CD4-positive, alpha-beta T cell treated with Interleukin-10 for 1 hour (primary cell): ENCODE measurements at regions not wholly inside any gene's neighbourhood (a gene's known extent, or its start where the extent isn't known, plus 50 kb on each side); places are given as distances from the start of the nearest gene placed in this dataset.

ENCODE experiments used
- DNase-seq: peaks from one replicate; pipeline ENCODE4 v3.0.0-alpha.2; 2020

- DNase-seq: no peak
Observed at GRCh38 chr6:140061110-140062042, 686.9 kb upstream of the CITED2 start.

- DNase-seq: no peak
Observed at GRCh38 chr6:140059947-140060346, 685.5 kb upstream of the CITED2 start.

DNA sequence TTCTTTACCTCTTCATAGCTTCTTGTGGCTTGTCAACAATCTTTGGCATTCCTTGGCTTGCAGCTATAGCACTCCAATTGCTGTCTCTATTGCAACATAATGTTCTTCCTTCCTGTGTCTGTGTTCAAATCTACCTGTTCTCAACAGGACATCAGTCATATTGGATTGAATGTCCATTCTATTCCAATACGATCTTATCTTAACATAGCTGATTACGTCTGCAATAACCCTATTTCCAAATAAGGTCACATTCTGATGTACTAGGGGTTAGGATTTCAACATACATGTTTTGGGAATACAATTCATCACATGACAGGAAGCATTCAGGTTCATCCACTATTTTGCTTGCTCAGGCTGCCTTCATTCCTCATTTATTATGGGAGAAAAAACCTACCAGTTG, 684.4 kb upstream of the CITED2 start:
- no peak for DNase-seq

GRCh38 chr6:140052736-140053729, 678.6 kb upstream of the CITED2 start:
- no peak for DNase-seq

GRCh38 chr6:140051521-140052512, 677.4 kb upstream of the CITED2 start:
- DNase-seq: no peak

GRCh38 chr6:140050101-140050995, 675.9 kb upstream of the CITED2 start:
- no peak for DNase-seq

GRCh38 chr6:140049251-140049650, 674.8 kb upstream of the CITED2 start:
- DNase-seq: no peak

GRCh38 chr6:140048202-140048790, 673.8 kb upstream of the CITED2 start:
- no peak for DNase-seq

DNA sequence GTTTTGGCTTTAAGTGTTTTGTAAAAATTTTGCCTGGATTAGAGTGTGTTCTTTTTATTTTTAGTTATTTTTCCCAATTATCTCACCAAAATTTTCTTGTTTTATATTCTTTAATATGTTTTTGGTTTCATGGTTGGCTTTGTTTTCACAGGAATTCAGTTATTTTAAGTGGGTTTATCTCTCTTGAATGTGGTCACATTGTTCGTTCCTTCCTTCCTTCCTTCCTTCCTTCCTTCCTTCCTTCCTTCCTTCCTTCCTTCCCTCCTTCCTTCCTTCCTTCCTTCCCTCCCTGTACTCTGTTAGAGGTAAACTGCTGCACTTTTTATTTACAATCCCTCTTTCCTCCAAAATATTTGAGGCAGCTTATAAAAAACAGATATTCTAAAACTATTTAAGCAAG, 672.9 kb upstream of the CITED2 start:
- DNase-seq: no peak

- no peak for DNase-seq
Observed at GRCh38 chr6:140046016-140046632, 671.7 kb upstream of the CITED2 start.

DNA sequence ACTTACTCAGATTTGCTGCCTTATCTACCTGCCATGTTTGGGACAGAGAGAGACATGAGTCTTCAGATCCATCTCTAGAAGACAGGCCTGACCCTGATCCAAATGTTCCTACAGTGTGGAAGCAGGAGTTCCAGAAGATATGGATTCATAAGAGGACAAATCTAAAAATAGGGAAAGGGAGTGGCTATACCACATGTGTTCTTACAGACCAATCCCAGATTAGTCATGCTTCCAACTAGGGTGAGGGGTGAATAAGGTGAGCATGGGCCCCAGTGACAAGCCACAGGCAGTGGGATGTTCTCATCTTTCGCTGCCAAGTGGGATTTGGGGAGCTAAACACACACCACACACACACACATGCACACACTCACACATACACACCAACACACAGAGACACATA, 670.7 kb upstream of the CITED2 start:
- DNase-seq: no peak

DNA sequence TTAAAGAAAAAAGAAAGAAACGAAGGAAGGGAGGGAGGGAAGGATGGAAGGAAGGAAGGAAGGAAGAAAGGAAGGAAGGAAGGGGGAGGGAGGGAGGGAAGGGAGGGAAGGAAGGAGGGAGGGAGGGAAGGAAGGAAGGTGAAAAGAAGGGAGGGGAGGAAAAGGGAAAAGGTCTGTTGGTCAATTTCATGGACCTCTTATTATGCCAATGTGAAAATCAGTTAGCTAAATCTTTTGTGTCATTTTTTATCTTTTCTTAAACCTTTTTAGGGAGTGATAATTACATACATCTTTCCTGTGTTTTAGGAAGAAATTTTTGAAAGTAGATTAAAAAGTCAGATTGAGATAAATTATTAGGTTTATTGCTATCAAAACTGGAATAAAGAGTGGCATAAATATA, 670.2 kb upstream of the CITED2 start:
- DNase-seq: no peak

GRCh38 chr6:140043762-140044378, 669.4 kb upstream of the CITED2 start:
- no peak for DNase-seq

- no peak for DNase-seq
Observed at GRCh38 chr6:140043357-140043756, 668.9 kb upstream of the CITED2 start.

GRCh38 chr6:140041571-140042332, 667.3 kb upstream of the CITED2 start:
- no peak for DNase-seq

GRCh38 chr6:140041056-140041455, 666.6 kb upstream of the CITED2 start:
- DNase-seq: no peak

- no peak for DNase-seq
Observed at GRCh38 chr6:140040396-140040795, 665.9 kb upstream of the CITED2 start.

DNA sequence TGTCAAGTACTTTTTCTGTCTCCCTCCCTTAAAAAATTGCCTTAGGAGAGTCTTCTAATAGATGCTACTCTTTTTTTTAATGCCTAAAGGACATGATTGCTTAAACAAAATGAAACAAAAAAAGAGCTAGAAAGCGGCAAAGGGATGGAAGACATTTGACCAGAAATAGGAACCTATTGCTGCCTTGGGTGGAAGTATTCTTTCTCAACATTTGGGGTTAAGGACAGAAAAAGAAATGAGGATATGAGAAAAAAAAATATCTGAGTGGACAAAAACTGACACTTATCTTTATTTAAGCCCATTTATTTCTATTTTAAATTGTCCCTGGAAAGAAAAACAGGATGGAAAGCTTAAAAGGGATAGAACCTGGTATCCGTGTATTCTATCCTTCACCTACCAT, 664.9 kb upstream of the CITED2 start:
- DNase-seq: no peak

- DNase-seq: no peak
Observed at GRCh38 chr6:140036196-140036595, 661.7 kb upstream of the CITED2 start.
